OCI-LY3 (cell line): ENCODE measurements at regions not wholly inside any gene's neighbourhood (a gene's known extent, or its start where the extent isn't known, plus 50 kb on each side); places are given as distances from the start of the nearest gene placed in this dataset.

Experiments
- CTCF ChIP-seq: fragments of 200-600, 300-600 bp; sonication (generic); IDR thresholded peaks from 2 replicates; pipeline ENCODE4 v1.5.1; 2014; ENCODE audit warnings: antibody characterized with exemption, low read length, low read depth
- EZH2phosphoT487 ChIP-seq: fragments of 200-600 bp; shearing (Covaris generic); IDR thresholded peaks from 2 replicates; pipeline ENCODE4 v1.6.1; 2018; ENCODE audit warnings: antibody characterized with exemption, mixed run types, low read depth

GRCh38 chr2:88924533-88924932, 233.1 kb downstream of the RPIA start:
- TF ChIP-seq CTCF (no peak), EZH2phosphoT487 (no peak)
